ENCODE measurements at regions not wholly inside any gene's neighbourhood (a gene's known extent, or its start where the extent isn't known, plus 50 kb on each side); places are given as distances from the start of the nearest gene placed in this dataset.

DNA sequence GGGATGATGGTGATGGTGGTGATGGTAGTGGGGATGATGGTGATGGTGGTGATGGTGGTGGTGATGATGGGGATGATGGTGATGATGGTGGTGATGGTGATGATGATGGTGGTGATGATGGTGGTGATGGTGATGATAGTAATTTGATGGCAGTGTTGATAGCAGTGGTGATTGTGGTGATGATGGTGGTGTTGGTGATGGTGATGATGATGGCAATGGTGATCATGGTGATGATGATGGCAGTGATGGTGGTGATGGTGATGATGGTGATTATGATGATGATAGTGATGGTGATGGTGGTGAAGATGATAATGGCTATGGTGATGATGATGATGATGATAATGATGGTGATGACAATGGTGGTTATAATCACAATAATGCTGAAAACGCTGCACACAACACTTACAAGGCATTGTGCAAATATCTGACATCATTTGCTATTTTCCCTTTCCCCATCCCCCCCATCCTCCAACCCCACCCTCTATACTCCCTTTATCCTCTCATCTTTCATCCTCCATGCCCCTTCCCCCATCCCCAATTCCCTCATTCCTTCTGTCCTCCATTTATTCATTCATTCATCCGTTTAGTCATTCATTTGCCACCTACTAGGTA, 230.1 kb downstream of the BRD1 start:
- TF ChIP-seq, protein P1, sequence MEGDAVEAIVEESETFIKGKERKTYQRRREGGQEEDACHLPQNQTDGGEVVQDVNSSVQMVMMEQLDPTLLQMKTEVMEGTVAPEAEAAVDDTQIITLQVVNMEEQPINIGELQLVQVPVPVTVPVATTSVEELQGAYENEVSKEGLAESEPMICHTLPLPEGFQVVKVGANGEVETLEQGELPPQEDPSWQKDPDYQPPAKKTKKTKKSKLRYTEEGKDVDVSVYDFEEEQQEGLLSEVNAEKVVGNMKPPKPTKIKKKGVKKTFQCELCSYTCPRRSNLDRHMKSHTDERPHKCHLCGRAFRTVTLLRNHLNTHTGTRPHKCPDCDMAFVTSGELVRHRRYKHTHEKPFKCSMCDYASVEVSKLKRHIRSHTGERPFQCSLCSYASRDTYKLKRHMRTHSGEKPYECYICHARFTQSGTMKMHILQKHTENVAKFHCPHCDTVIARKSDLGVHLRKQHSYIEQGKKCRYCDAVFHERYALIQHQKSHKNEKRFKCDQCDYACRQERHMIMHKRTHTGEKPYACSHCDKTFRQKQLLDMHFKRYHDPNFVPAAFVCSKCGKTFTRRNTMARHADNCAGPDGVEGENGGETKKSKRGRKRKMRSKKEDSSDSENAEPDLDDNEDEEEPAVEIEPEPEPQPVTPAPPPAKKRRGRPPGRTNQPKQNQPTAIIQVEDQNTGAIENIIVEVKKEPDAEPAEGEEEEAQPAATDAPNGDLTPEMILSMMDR (IDR thresholded peaks at IDR 0.05; ENCODE audit: low read depth, low read length, missing control alignments) = no peak
- H3K4me3 ChIP-seq (ENCODE audit: low read depth, low read length) = no peak overlapping the region
- no peak for DNase-seq (ENCODE audit: low read depth)

DNA sequence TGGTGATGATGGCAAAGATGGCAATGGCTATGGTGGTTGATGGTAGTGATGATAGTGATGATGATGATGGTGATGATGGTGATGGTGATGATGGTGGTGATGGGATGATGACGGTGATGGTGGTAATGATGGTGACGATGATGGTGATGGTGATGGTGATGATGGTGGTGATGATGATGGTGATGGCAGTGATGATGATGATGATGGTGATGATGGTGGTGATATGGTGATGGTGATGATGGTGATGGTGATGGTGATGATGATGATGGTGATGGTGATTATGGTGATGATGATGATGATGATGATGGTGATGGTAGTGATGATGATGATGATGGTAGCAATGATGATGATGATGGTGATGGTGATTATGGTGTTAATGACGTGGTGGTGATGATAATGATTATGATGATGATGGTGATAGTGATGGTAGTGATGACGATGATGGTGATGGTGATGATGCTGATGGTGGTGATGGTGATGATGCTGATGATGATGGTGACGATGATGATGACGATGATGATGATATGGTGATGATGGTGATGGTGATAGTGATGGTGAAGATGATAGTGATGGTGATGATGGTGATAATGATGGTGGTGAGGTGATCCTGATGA, 232.1 kb downstream of the BRD1 start:
- no peak for DNase-seq (ENCODE audit: low read depth)
- TF ChIP-seq, protein P1 (IDR thresholded peaks at IDR 0.05; ENCODE audit: low read depth, low read length, missing control alignments) = no peak
- H3K4me3 ChIP-seq (ENCODE audit: low read depth, low read length) = no peak overlapping the region

GRCh38 chr22:49594078-49594477, 233.6 kb downstream of the BRD1 start:
- no peak overlapping the region for H3K4me3 ChIP-seq (ENCODE audit: low read depth, low read length)
- TF ChIP-seq, protein P1 (IDR thresholded peaks at IDR 0.05; ENCODE audit: low read depth, low read length, missing control alignments) = no peak
- no peak for DNase-seq (ENCODE audit: low read depth)

DNA sequence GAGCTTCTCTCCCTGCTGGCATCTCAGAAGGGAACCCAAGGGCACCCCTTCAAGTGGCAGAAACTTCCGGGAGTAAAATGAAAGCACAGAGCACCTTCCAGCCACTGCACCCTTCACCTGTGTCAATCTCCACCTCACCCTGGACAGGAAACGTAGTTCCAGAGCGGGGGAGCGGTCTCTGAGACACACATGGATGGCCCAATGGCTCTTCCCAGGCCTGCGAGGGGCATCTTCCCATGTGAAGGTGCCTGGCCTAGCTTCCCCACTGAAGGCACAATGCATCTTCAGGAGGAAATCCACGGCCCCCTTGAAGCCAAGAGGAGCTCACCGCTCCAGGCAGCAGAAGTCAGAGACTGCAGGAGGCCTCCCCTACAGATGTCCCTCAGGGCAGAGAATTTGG, 234.2 kb downstream of the BRD1 start:
- TF ChIP-seq, protein P1 (IDR thresholded peaks at IDR 0.05; ENCODE audit: low read depth, low read length, missing control alignments) = no peak
- no peak for DNase-seq (ENCODE audit: low read depth)

DNA sequence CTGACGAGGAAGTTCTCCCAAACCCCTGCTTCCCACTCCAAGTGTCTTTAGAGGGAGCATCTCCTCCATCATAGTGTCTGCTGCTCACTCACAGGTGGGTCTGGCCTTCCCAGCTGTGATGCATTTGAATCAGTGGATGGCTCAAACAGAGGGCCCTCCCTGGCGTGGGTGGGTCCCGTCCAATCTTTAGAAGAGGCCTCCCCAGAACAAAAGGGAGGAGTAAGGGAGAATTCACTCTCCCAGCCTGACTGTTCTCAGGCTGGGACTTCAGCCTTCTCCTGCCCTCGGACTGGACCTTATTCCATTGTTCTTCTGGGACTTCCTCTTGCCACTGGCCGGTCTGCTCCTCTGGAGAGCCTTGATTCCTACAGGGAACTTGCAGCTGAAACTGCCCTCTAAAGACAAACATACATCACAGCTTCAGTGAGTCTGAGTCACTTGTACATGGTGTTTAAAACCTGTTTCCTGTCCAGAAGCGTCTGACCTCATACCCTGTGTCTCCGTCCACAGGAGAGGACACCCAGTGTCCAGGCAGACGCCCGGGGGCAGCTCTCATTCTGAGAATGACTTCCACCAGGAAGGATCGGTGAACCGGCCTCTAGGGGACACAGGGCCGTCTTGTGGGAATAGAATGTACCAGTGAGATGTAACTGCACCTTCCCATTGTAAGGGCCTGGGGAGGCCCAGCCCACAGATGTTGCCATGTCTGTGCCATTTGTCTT, 234.7 kb downstream of the BRD1 start:
- DNase-seq (ENCODE audit: low read depth) = no peak
- no peak overlapping the region for H3K4me3 ChIP-seq (ENCODE audit: low read depth, low read length)
- TF ChIP-seq, protein P1 (IDR thresholded peaks at IDR 0.05; ENCODE audit: low read depth, low read length, missing control alignments) = no peak

More for the DNA sequence above, 234.2 kb downstream of the BRD1 start:
- no peak overlapping the region for H3K4me3 ChIP-seq (ENCODE audit: low read depth, low read length)

DNA sequence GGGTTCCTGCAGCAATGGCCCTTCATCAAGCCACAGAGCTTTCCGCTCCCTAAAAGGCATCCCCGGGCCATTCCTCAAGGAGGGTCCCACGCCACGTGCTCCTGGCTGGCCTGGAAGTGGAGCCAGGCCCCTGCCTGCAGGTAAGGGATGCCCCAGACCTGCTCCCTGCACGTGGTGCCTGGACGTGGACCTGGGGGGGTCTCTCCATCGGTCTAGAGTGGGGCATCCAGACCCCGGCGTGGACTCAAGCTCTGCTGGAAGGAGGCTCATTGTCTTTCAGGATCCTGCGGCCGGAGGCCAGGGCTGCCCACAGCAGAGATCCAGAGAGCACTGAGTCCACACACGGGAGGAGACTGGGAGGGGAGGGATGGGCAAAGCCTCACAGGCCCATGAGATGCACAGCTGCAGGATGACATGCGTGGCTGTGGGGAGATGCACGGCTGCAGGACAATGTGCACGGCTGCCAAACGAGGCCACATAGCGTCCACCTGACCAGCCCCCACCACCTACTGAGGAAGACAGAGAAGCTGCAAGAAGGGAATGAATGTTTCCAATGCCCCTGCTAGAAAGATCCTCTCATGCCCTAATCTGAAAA, 236.7 kb downstream of the BRD1 start:
- no peak overlapping the region for H3K4me3 ChIP-seq (ENCODE audit: low read depth, low read length)
- TF ChIP-seq, protein P1 (IDR thresholded peaks at IDR 0.05; ENCODE audit: low read depth, low read length, missing control alignments) = no peak
- no peak for DNase-seq (ENCODE audit: low read depth)
